OCI-LY3 (cell line): ENCODE measurements at regions not wholly inside any gene's neighbourhood (a gene's known extent, or its start where the extent isn't known, plus 50 kb on each side); places are given as distances from the start of the nearest gene placed in this dataset.

Source experiments
- CTCF ChIP-seq: fragments of 200-600, 300-600 bp; sonication (generic); IDR thresholded peaks from 2 replicates; pipeline ENCODE4 v1.5.1; 2014; ENCODE audit warnings: antibody characterized with exemption, low read length, low read depth
- EZH2phosphoT487 ChIP-seq: fragments of 200-600 bp; shearing (Covaris generic); IDR thresholded peaks from 2 replicates; pipeline ENCODE4 v1.6.1; 2018; ENCODE audit warnings: antibody characterized with exemption, mixed run types, low read depth

GRCh38 chr12:113559466-113559865 lies 87.8 kb upstream of the LHX5 start:
- no peak for TF ChIP-seq CTCF
- no peak for TF ChIP-seq EZH2phosphoT487
